Progenitor cell of endocrine pancreas (in vitro differentiated cells): ENCODE measurements at regions not wholly inside any gene's neighbourhood (a gene's known extent, or its start where the extent isn't known, plus 50 kb on each side); places are given as distances from the start of the nearest gene placed in this dataset.

Source experiments
- DNase-seq: peaks from one replicate; pipeline ENCODE4 v3.0.0; 2021; ENCODE audit warnings: low spot score; ENCODE audit not compliant: unreplicated experiment
- H3K27ac Mint-ChIP-seq: 2 replicates; pipeline ENCODE4 v1.8.0; 2021; ENCODE audit warnings: mild to moderate bottlenecking, moderate library complexity, mixed read lengths
- H3K27me3 Mint-ChIP-seq: 2 replicates; pipeline ENCODE4 v1.8.0; 2021; ENCODE audit warnings: mixed read lengths
- H3K36me3 Mint-ChIP-seq: 2 replicates; pipeline ENCODE4 v1.8.0; 2022; ENCODE audit warnings: mixed read lengths; ENCODE audit not compliant: insufficient read depth
- H3K4me1 Mint-ChIP-seq: 2 replicates; pipeline ENCODE4 v1.8.0; 2021; ENCODE audit warnings: low read depth, mixed read lengths
- H3K4me3 Mint-ChIP-seq: 2 replicates; pipeline ENCODE4 v1.8.0; 2021; ENCODE audit warnings: low read depth, mild to moderate bottlenecking, moderate library complexity, mixed read lengths
- H3K9me3 Mint-ChIP-seq: 2 replicates; pipeline ENCODE4 v1.8.0; 2021; ENCODE audit warnings: low read depth, mixed read lengths
- CTCF ChIP-seq: fragments of 200-600 bp; sonication (generic); IDR thresholded peaks from one replicate; pipeline ENCODE4 v1.5.0; 2021; ENCODE audit warnings: antibody characterized with exemption, mild to moderate bottlenecking; ENCODE audit not compliant: unreplicated experiment

GRCh38 chr3:118445036-118445435 is 589.6 kb downstream of the IGSF11 start:
- TF ChIP-seq CTCF: no peak
- H3K27me3 Mint-ChIP-seq: no peaks in the 10 kb centered on the region
- DNase-seq: no peak
- H3K9me3 Mint-ChIP-seq: no peaks in the 10 kb centered on the region
- H3K4me3 Mint-ChIP-seq: no peak overlapping the region
- no peaks in the 10 kb centered on the region for H3K36me3 Mint-ChIP-seq
- no peak overlapping the region for H3K27ac Mint-ChIP-seq
- H3K4me1 Mint-ChIP-seq: no peaks in the 10 kb centered on the region

DNA sequence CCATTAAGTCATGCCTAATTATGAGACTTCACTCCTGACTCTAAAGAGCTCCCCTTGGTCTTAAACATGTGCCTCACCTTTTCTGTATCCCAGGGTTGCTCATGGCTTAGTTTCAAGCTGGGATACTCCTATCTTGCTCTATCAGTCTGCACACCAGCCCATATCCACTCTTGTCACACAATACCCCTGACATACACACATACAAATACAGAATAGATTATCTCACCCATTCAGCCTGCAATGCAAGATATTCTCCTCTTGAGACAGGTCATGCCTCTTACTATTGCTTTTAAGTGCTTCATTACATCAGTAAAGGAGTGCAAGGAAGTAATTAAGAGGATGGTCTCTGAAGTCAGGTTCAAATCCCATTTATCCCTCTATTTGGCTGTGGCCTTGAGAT is 587.3 kb downstream of the IGSF11 start:
- no peak overlapping the region for H3K27ac Mint-ChIP-seq
- H3K9me3 Mint-ChIP-seq: peaks cover 20% of the 10 kb centered on the region
- DNase-seq: no peak
- no peaks in the 10 kb centered on the region for H3K27me3 Mint-ChIP-seq
- no peaks in the 10 kb centered on the region for H3K36me3 Mint-ChIP-seq
- no peak overlapping the region for H3K4me3 Mint-ChIP-seq
- H3K4me1 Mint-ChIP-seq: no peaks in the 10 kb centered on the region
- no peak for TF ChIP-seq CTCF

DNA sequence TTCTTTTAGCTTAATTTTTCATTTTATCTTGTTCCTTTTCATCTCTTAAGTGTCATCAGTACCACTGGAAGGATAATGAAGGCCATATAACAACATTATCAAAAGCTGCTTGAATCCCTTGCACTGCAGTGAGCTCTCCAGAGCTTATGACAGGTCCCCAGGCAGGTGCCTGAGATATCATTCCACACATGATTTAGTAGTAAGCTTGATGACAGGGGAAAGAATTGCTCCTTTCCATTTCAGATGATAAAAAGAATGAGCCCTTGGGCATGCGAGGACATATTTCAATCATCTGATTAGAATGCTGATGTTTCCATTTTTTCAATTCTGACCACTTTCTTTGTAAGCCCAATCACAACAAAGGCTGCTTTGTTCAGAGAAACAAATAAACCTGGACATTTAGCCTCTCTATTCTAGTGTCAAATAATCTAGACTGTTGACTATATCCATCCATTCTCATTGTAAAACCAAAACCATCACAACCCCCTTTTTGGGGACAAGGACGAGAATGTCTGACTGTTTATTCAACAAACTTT is 567.8 kb downstream of the IGSF11 start:
- H3K27me3 Mint-ChIP-seq: no peaks in the 10 kb centered on the region
- TF ChIP-seq CTCF: no peak
- no peak for DNase-seq
- H3K4me3 Mint-ChIP-seq: no peak overlapping the region
- H3K4me1 Mint-ChIP-seq: no peaks in the 10 kb centered on the region
- H3K9me3 Mint-ChIP-seq: peaks cover 3% of the 10 kb centered on the region
- no peak overlapping the region for H3K27ac Mint-ChIP-seq
- no peaks in the 10 kb centered on the region for H3K36me3 Mint-ChIP-seq

DNA sequence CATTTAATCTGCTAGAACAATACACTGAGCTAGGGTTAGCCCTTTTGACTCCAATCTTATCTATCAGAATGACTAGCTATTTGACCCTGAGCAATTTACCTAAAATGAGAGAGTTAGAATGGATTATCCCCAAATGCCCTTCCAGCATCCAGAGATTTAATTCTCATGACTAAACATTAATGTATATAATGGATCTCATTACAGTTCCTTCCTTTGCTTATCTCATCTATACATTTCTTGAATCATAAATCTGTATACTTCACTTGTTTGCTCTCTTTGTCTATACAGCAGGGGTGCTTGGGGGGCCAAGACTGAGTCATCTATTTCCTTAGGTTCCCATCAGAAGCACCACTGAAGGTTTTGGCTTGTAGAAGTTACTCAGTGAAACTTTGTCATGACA is 565.8 kb downstream of the IGSF11 start:
- no peak overlapping the region for H3K4me3 Mint-ChIP-seq
- no peak for DNase-seq
- H3K4me1 Mint-ChIP-seq: no peaks in the 10 kb centered on the region
- TF ChIP-seq CTCF: no peak
- H3K36me3 Mint-ChIP-seq: no peaks in the 10 kb centered on the region
- H3K9me3 Mint-ChIP-seq: peaks cover 3% of the 10 kb centered on the region
- H3K27me3 Mint-ChIP-seq: no peaks in the 10 kb centered on the region
- no peak overlapping the region for H3K27ac Mint-ChIP-seq

DNA sequence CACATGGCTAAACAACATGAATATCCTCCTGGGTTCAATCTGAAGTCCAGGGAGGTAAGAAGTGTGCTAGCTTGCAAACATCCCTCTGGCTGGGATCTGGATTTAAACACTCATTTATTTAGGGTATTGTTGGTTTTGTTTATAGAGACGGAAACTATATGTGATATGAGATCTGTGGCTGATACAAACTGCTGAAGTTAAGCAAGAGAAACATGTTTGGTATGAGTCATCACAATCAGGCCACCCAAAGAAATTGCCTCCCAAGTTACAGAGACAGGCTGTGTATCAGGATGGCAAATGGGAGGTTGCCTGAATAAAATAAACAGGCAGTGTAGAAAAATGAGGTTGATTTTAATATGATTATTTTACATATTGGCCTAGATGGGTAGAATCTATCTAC is 562.1 kb downstream of the IGSF11 start:
- Mint-ChIP-seq H3K27me3 (no peaks in the 10 kb centered on the region), H3K4me1 (no peaks in the 10 kb centered on the region), H3K36me3 (no peaks in the 10 kb centered on the region), H3K27ac (no peak overlapping the region), H3K4me3 (no peak overlapping the region), H3K9me3 (peaks cover 3% of the 10 kb centered on the region)
- TF ChIP-seq CTCF: no peak
- no peak for DNase-seq
